Endothelial cell of hepatic sinusoid (primary cell): ENCODE measurements at regions not wholly inside any gene's neighbourhood (a gene's known extent, or its start where the extent isn't known, plus 50 kb on each side); places are given as distances from the start of the nearest gene placed in this dataset.

ENCODE experiments used
- in situ Hi-C: cut with HindIII; loops from 2 replicates; pipeline ENCODE4 v1.10.0; 2017; ENCODE audit warnings: low sequenced_read_pairs

GRCh38 chr1:232484856-232485255 is 145.1 kb downstream of the SIPA1L2 start:
- in situ Hi-C loops = no loop called here

- in situ Hi-C loops = no loop called here
Observed at GRCh38 chr1:232483826-232484225, 146.1 kb downstream of the SIPA1L2 start.

- in situ Hi-C loops = no loop called here
Observed at GRCh38 chr1:232481091-232481490, 148.8 kb downstream of the SIPA1L2 start.

GRCh38 chr1:232477728-232478127 is 152.2 kb downstream of the SIPA1L2 start:
- in situ Hi-C loops = no loop called here

GRCh38 chr1:232476538-232476950 is 153.4 kb downstream of the SIPA1L2 start:
- in situ Hi-C loops = no loop called here

GRCh38 chr1:232474826-232475225 is 155.1 kb downstream of the SIPA1L2 start:
- in situ Hi-C loops = no loop called here

GRCh38 chr1:232473900-232474299 is 156.0 kb downstream of the SIPA1L2 start:
- in situ Hi-C loops = no loop called here

GRCh38 chr1:232473324-232473723 is 156.6 kb downstream of the SIPA1L2 start:
- in situ Hi-C loops = no loop called here

- in situ Hi-C loops = no loop called here
Observed at GRCh38 chr1:232472485-232473041, 157.4 kb downstream of the SIPA1L2 start.

- in situ Hi-C loops = no loop called here
Observed at GRCh38 chr1:232471250-232471649, 158.7 kb downstream of the SIPA1L2 start.

- in situ Hi-C loops = no loop called here
Observed at GRCh38 chr1:232470711-232471110, 159.2 kb downstream of the SIPA1L2 start.

- in situ Hi-C loops = no loop called here
Observed at GRCh38 chr1:232468249-232468648, 161.7 kb downstream of the SIPA1L2 start.

GRCh38 chr1:232467073-232467760 is 162.7 kb downstream of the SIPA1L2 start:
- in situ Hi-C loops = no loop called here

- in situ Hi-C loops = no loop called here
Observed at GRCh38 chr1:232464325-232464724, 165.6 kb downstream of the SIPA1L2 start.

- in situ Hi-C loops = no loop called here
Observed at GRCh38 chr1:232463225-232463624, 166.7 kb downstream of the SIPA1L2 start.

- in situ Hi-C loops = no loop called here
Observed at GRCh38 chr1:232462213-232462612, 167.7 kb downstream of the SIPA1L2 start.

GRCh38 chr1:232459826-232460225 is 170.1 kb downstream of the SIPA1L2 start:
- in situ Hi-C loops = no loop called here

GRCh38 chr1:232459087-232459486 is 170.8 kb downstream of the SIPA1L2 start:
- in situ Hi-C loops = no loop called here

- in situ Hi-C loops = no loop called here
Observed at GRCh38 chr1:232457595-232457994, 172.3 kb downstream of the SIPA1L2 start.

- in situ Hi-C loops = no loop called here
Observed at GRCh38 chr1:232456714-232457113, 173.2 kb downstream of the SIPA1L2 start.

GRCh38 chr1:232454227-232454886 is 175.6 kb downstream of the SIPA1L2 start:
- in situ Hi-C loops = no loop called here

- in situ Hi-C loops = no loop called here
Observed at GRCh38 chr1:232452736-232453440, 177.0 kb downstream of the SIPA1L2 start.
